ENCODE measurements at regions not wholly inside any gene's neighbourhood (a gene's known extent, or its start where the extent isn't known, plus 50 kb on each side); places are given as distances from the start of the nearest gene placed in this dataset.

GRCh38 chr17:77845541-77846225 is 112.8 kb upstream of the TNRC6C start (continued):
- TF ChIP-seq ZNF674 (CRISPR knock-in tag; IDR thresholded peaks at IDR 0.05; ENCODE audit: low read depth) = no peak
- TF ChIP-seq ZNF75D (CRISPR knock-in tag; IDR thresholded peaks at IDR 0.05; ENCODE audit: borderline replicate concordance) = no peak

- no peaks in the 10 kb centered on the region for H4K20me1 ChIP-seq (ENCODE audit: insufficient read depth, low read length)
- no peaks in the 10 kb centered on the region for H3K36me3 ChIP-seq (replicated peaks in 1 of 2; ENCODE audit: control insufficient read depth in 1 of 2, insufficient read depth in 2 of 2, low read length in 2 of 2)
- ATAC-seq (peak; percentile 32), DNase-seq (ENCODE audit: low spot score) (no peak), FAIRE-seq (no peak)
- in situ Hi-C loops (cut with HindIII; ENCODE audit: extremely low pct_ligation_motif_present, low pct_unique_long_range_greater_than_20kb) = no loop called here
- H3K4me2 ChIP-seq (ENCODE audit: low read depth, low read length) = no peak overlapping the region
- H3K27ac ChIP-seq (ENCODE audit: extremely low read length, insufficient read depth, low read length) = no peak overlapping the region
- H3K9ac ChIP-seq (ENCODE audit: insufficient read depth, low read depth, low read length) = no peak overlapping the region
- no peaks in the 10 kb centered on the region for H3K9me3 ChIP-seq (ENCODE audit: low read length)
- no peaks in the 10 kb centered on the region for H3K4me1 ChIP-seq (ENCODE audit: insufficient read depth, low read length)
- intact Hi-C loops (cut with micrococcal nuclease; ENCODE audit: unreplicated experiment) = no loop called here
- H3K79me2 ChIP-seq (ENCODE audit: insufficient read depth, low read length) = no peaks in the 10 kb centered on the region
- ChIA-PET CTCF (ENCODE audit: low intra/inter-chr PET ratio, low total read pairs) (no interaction called here), POLR2A (no interaction called here)
- no peak overlapping the region for H2AFZ ChIP-seq (ENCODE audit: low read length)
- TF ChIP-seq SP1 (IDR thresholded peaks at IDR 0.05) (no peak), SP1 (CRISPR knock-in tag; IDR thresholded peaks at IDR 0.05) (no peak), MNT (IDR thresholded peaks at IDR 0.05) (0 out of 2 replicates have a peak, but pooled peaks have one; percentile 5), HDAC6 (IDR thresholded peaks at IDR 0.05; ENCODE audit: low read depth, low read length) (no peak), YEATS4 (CRISPR knock-in tag; IDR thresholded peaks at IDR 0.05; ENCODE audit: borderline replicate concordance) (no peak), TRAFD1 (CRISPR knock-in tag; IDR thresholded peaks at IDR 0.05; ENCODE audit: borderline replicate concordance) (no peak)
- H3K27me3 ChIP-seq (ENCODE audit: control insufficient read depth in 1 of 2, insufficient read depth in 2 of 2, low read length in 2 of 2) = peaks cover 5 to 51% of the 10 kb centered on the region in 2 experiments
- 37% methylated on average over 5 of the region's 5 CpGs for WGBS (ENCODE audit: low lambda C conversion rate)
- BruUV-seq (replicated peaks) = no TSS peak
- H3K4me3 ChIP-seq (replicated peaks in 1 of 3; ENCODE audit: insufficient read depth in 1 of 3, low read depth in 2 of 3, low read length in 3 of 3) = no peak overlapping the region
These were observed 111.9 kb upstream of the TNRC6C start for GRCh38 chr17:77846531-77847085.

Measured in HepG2 (cell line).